Breast epithelium (tissue), 4 donors: ENCODE measurements at regions not wholly inside any gene's neighbourhood (a gene's known extent, or its start where the extent isn't known, plus 50 kb on each side); places are given as distances from the start of the nearest gene placed in this dataset.

Experiments used
- DNase-seq, 2 donors: peaks; one replicate each; pipeline ENCODE4 v3.0.0-alpha.2; 2019; ENCODE audit warnings: low spot score in 2 of 2
- H3K27ac ChIP-seq, 2 donors: fragments of 200-600 bp; sonication (generic) in 1 of 2; one replicate each; pipeline ENCODE4 v1.5.1; 2016 to 2019; ENCODE audit warnings: mild to moderate bottlenecking in 1 of 2
- H3K27me3 ChIP-seq, 2 donors: fragments of 200-600 bp; sonication (generic) in 1 of 2; one replicate each; pipeline versions ENCODE4 v1.5.1 to v1.6.0; 2017 to 2019; ENCODE audit warnings: control low read depth in 1 of 2, mild to moderate bottlenecking in 1 of 2
- H3K36me3 ChIP-seq: fragments of 200-600 bp; one replicate; pipeline ENCODE4 v1.5.1; 2019
- H3K4me1 ChIP-seq, 2 donors: fragments of 200-600 bp; sonication (generic); one replicate each; pipeline ENCODE4 v1.5.1; 2016 to 2019; ENCODE audit warnings: control low read depth in 1 of 2
- H3K4me3 ChIP-seq, 3 donors: fragments of 200-600 bp; sonication (generic); 1 replicate in 2 of 3; 2 replicates in 1 of 3; pipeline ENCODE4 v1.5.1; 2016 to 2019; ENCODE audit warnings: mild to moderate bottlenecking in 3 of 3, moderate library complexity in 2 of 3
- H3K9me3 ChIP-seq, 2 donors: fragments of 200-600 bp; sonication (generic) in 1 of 2; one replicate each; pipeline ENCODE4 v1.5.1; 2016 to 2019; ENCODE audit warnings: control low read depth in 1 of 2
- POLR2A ChIP-seq: fragments of 450-650 bp; IDR thresholded peaks from one replicate; pipeline ENCODE4 v1.6.1; 2016; ENCODE audit warnings: antibody characterized with exemption, mild to moderate bottlenecking, moderate library complexity
- POLR2AphosphoS5 ChIP-seq, 3 donors: sonication (generic); formaldehyde crosslinking; IDR thresholded peaks; one replicate each; pipeline ENCODE4 v1.6.1; 2017; ENCODE audit warnings: antibody characterized with exemption in 3 of 3
- intact Hi-C: fragments of 100-400 bp; cut with DNase I; formaldehyde crosslinking; loops from one replicate; pipeline ENCODE4 v1.15.1; 2023; ENCODE audit warnings: low total_unique reads
- TF ChIP-seq, protein P1 (sequence below), 3 donors: fragments of 450-650 bp; IDR thresholded peaks; one replicate each; pipeline ENCODE4 v1.5.1; 2016 to 2017; ENCODE audit warnings: antibody characterized with exemption in 3 of 3, mild to moderate bottlenecking in 3 of 3, moderate library complexity in 3 of 3

DNA sequence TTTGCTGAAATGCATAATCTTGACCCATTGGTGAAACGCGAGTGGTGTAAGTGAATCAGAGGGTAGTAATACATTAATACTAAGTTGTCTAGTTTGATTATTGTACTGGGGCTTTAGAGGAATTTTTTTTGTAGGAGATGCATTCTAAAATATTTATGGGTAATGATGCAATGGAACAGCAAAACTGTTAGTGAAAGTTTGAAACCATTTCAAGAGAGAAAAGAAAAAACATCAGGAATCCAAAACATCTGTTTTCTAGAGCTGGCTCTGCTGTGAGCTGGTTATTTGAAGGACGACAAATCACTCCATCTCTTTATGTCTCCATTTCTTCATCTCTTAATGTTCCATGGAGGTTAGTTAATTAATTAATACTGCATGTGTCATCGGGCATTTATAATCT is 351.9 kb upstream of the FAT1 start:
- no peak for TF ChIP-seq POLR2AphosphoS5 (IDR thresholded peaks at IDR 0.05)
- TF ChIP-seq POLR2A: no peak
- TF ChIP-seq, protein P1, sequence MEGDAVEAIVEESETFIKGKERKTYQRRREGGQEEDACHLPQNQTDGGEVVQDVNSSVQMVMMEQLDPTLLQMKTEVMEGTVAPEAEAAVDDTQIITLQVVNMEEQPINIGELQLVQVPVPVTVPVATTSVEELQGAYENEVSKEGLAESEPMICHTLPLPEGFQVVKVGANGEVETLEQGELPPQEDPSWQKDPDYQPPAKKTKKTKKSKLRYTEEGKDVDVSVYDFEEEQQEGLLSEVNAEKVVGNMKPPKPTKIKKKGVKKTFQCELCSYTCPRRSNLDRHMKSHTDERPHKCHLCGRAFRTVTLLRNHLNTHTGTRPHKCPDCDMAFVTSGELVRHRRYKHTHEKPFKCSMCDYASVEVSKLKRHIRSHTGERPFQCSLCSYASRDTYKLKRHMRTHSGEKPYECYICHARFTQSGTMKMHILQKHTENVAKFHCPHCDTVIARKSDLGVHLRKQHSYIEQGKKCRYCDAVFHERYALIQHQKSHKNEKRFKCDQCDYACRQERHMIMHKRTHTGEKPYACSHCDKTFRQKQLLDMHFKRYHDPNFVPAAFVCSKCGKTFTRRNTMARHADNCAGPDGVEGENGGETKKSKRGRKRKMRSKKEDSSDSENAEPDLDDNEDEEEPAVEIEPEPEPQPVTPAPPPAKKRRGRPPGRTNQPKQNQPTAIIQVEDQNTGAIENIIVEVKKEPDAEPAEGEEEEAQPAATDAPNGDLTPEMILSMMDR (IDR thresholded peaks at IDR 0.05): no peak
- Histone ChIP-seq H3K4me3 (no peak overlapping the region), H3K36me3 (no peaks in the 10 kb centered on the region), H3K4me1 (no peaks in the 10 kb centered on the region), H3K27me3 (no peaks in the 10 kb centered on the region), H3K27ac (no peak overlapping the region), H3K9me3 (no peaks in the 10 kb centered on the region)
- intact Hi-C loops: no loop called here
- no peak for DNase-seq

DNA sequence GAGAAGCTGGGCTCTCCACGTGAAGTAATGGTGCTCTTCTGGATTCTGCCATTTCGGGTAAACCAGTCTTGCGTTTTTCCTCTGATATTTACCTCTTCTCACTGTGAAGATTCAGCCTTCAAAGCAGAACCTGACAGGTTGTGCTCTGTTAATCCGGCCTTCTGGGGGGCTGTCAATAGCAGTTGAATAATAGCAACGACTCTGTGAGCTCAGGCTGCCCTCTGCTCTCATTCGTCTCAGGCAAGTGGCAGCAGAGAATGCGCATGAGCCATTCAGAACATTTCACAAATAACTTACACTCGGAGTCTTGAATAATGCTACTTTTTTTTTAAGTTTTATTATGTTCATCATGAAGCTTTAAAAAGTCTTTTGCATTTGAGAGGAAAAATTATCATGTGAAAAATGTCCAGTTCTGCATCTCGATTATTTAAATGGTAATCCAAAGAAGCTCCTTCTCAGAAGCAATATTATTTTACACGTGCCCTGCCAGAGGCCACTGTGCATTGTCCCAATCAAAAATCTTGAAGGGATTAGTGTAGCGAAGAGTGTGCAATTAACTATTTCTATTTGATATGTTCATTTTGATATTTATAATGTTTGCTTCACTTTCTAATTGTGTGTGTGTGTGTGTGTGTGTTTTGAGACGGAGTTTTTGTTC is 354.2 kb upstream of the FAT1 start:
- H3K4me1 ChIP-seq: no peaks in the 10 kb centered on the region
- H3K36me3 ChIP-seq: no peaks in the 10 kb centered on the region
- no peak for DNase-seq
- no peak overlapping the region for H3K4me3 ChIP-seq
- intact Hi-C loops: no loop called here
- H3K9me3 ChIP-seq: no peaks in the 10 kb centered on the region
- no peaks in the 10 kb centered on the region for H3K27me3 ChIP-seq
- no peak for TF ChIP-seq POLR2A
- no peak for TF ChIP-seq POLR2AphosphoS5 (IDR thresholded peaks at IDR 0.05)
- TF ChIP-seq, protein P1 (IDR thresholded peaks at IDR 0.05): no peak
- no peak overlapping the region for H3K27ac ChIP-seq

DNA sequence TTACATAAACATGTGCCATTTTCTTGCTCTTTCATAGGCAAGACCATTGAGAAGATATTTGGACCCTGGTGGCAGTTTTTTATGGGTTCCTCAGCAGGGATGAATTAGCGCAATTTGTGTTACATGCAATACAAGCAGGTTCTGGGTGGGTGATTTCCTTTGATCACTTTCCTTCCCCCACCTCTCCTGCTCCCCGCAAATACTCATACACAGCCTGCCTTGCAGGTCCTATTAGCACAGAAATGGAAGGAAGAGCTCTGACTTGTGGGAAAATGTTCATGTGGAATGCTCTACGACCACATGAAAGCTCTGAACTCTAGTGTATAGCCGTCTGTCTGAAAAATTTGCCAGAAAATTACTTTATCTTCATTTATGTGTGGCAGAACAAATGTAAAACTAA is 361.0 kb upstream of the FAT1 start:
- TF ChIP-seq, protein P1 (IDR thresholded peaks at IDR 0.05): no peak
- TF ChIP-seq POLR2A (no peak), POLR2AphosphoS5 (IDR thresholded peaks at IDR 0.05) (no peak)
- DNase-seq: no peak
- Histone ChIP-seq H3K9me3 (no peaks in the 10 kb centered on the region), H3K4me1 (no peaks in the 10 kb centered on the region), H3K36me3 (no peaks in the 10 kb centered on the region), H3K27me3 (no peaks in the 10 kb centered on the region), H3K4me3 (no peak overlapping the region), H3K27ac (no peak overlapping the region)
- intact Hi-C loops: no loop called here

DNA sequence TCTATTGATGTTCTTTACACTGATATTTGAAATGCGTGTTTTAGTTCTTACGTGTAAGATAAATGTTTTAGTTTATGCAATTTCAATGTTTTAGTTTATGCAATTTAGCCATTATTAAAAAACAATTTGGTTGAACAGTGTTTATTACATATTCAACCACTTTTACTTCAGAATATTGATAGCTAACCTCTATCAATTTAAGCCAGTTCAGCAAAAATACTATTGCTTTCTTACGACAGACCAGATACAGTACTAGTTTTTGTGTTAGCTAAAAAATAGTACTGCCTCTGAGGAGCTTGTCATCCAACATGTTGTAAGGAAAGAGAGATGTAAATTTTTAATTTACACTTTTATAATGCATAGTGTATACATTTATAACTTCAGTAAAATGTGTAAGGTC is 361.7 kb upstream of the FAT1 start:
- Histone ChIP-seq H3K27ac (no peak overlapping the region), H3K36me3 (no peaks in the 10 kb centered on the region), H3K4me3 (no peak overlapping the region), H3K27me3 (no peaks in the 10 kb centered on the region), H3K4me1 (no peaks in the 10 kb centered on the region), H3K9me3 (no peaks in the 10 kb centered on the region)
- intact Hi-C loops: no loop called here
- no peak for DNase-seq
- TF ChIP-seq POLR2AphosphoS5 (IDR thresholded peaks at IDR 0.05): no peak
- TF ChIP-seq, protein P1 (IDR thresholded peaks at IDR 0.05): no peak
- TF ChIP-seq POLR2A: no peak

DNA sequence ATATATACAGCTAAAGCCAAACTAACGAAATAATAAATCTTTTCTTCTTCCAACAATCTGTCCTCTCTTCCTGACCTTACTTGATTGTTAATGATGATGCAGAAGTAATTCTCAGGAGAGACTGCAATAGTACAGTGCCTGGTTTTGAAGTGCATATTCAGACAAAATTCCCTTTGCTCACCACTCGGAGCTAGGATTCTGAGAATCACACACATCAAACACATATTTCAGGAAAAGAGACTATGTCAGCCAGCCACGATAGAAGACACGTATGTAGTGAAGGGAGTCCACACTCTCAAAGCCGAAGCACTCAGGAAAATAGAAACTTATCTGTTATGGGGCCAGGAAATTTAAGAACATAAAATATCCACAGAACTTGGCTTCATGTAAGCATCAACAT is 362.5 kb upstream of the FAT1 start:
- TF ChIP-seq, protein P1 (IDR thresholded peaks at IDR 0.05): no peak
- TF ChIP-seq POLR2AphosphoS5 (IDR thresholded peaks at IDR 0.05) (no peak), POLR2A (no peak)
- no peak overlapping the region for H3K27ac ChIP-seq
- H3K4me3 ChIP-seq: no peak overlapping the region
- DNase-seq: no peak
- intact Hi-C loops: no loop called here
- no peaks in the 10 kb centered on the region for H3K36me3 ChIP-seq
- no peaks in the 10 kb centered on the region for H3K27me3 ChIP-seq
- no peaks in the 10 kb centered on the region for H3K9me3 ChIP-seq
- no peaks in the 10 kb centered on the region for H3K4me1 ChIP-seq
